ENCODE measurements at regions not wholly inside any gene's neighbourhood (a gene's known extent, or its start where the extent isn't known, plus 50 kb on each side); places are given as distances from the start of the nearest gene placed in this dataset.

- peak in 1 of 2 donors; percentile 12 for DNase-seq
These were observed 51.3 kb downstream of the GADD45G start for GRCh38 chr9:89655990-89656657.

GRCh38 chr9:89657295-89657694, 52.5 kb downstream of the GADD45G start:
- DNase-seq, result no peak

GRCh38 chr9:89657765-89658164, 53.0 kb downstream of the GADD45G start:
- no peak for DNase-seq

- DNase-seq, result no peak
These were observed 53.6 kb downstream of the GADD45G start for GRCh38 chr9:89658401-89658800.

GRCh38 chr9:89658931-89659330, 54.1 kb downstream of the GADD45G start:
- DNase-seq, result no peak

- DNase-seq, result no peak
These were observed 54.7 kb downstream of the GADD45G start for GRCh38 chr9:89659473-89659872.

- DNase-seq, result no peak
These were observed 55.3 kb downstream of the GADD45G start for GRCh38 chr9:89659891-89660685.

GRCh38 chr9:89661391-89661949, 56.7 kb downstream of the GADD45G start:
- DNase-seq, result no peak

- peak; percentile 18 to 55 for DNase-seq
These were observed 57.3 kb downstream of the GADD45G start for GRCh38 chr9:89661956-89662717.

- DNase-seq, result no peak
These were observed 58.2 kb downstream of the GADD45G start for GRCh38 chr9:89662718-89663613.

GRCh38 chr9:89663614-89663970, 58.8 kb downstream of the GADD45G start:
- no peak for DNase-seq

GRCh38 chr9:89664010-89664409, 59.2 kb downstream of the GADD45G start:
- no peak for DNase-seq

GRCh38 chr9:89664896-89665329, 60.1 kb downstream of the GADD45G start:
- DNase-seq, result no peak

GRCh38 chr9:89666364-89666763, 61.6 kb downstream of the GADD45G start:
- DNase-seq, result no peak

- no peak for DNase-seq
These were observed 62.1 kb downstream of the GADD45G start for GRCh38 chr9:89666950-89667349.

- no peak for DNase-seq
These were observed 62.9 kb downstream of the GADD45G start for GRCh38 chr9:89667726-89668125.

- DNase-seq, result no peak
These were observed 63.5 kb downstream of the GADD45G start for GRCh38 chr9:89668216-89668865.

- no peak for DNase-seq
These were observed 64.0 kb downstream of the GADD45G start for GRCh38 chr9:89668866-89669246.

GRCh38 chr9:89669361-89669842, 64.6 kb downstream of the GADD45G start:
- no peak for DNase-seq

- no peak for DNase-seq
These were observed 65.3 kb downstream of the GADD45G start for GRCh38 chr9:89670114-89670513.

GRCh38 chr9:89670801-89671434, 66.1 kb downstream of the GADD45G start:
- DNase-seq, result no peak

All from CD4-positive, alpha-beta T cell treated with Interferon alpha-2 for 1 hour (primary cell).